Loucy (cell line): ENCODE measurements at regions not wholly inside any gene's neighbourhood (a gene's known extent, or its start where the extent isn't known, plus 50 kb on each side); places are given as distances from the start of the nearest gene placed in this dataset.

Experiments
- H2AFZ ChIP-seq: fragments of 200-600 bp; sonication (generic); 2 replicates; pipeline ENCODE4 v1.6.0; 2016; ENCODE audit warnings: antibody characterized with exemption, mild to moderate bottlenecking, low read length, moderate library complexity
- H3F3A ChIP-seq: fragments of 200-600 bp; 2 replicates; pipeline ENCODE4 v1.6.0; 2016; ENCODE audit warnings: antibody characterized with exemption, low read depth, mild to moderate bottlenecking
- H3K27me3 ChIP-seq: fragments of 200-600 bp; sonication (generic); 2 replicates; pipeline ENCODE4 v1.6.1; 2014; ENCODE audit warnings: low read length, mild to moderate bottlenecking; ENCODE audit not compliant: insufficient read depth, poor library complexity, severe bottlenecking
- H3K36me3 ChIP-seq: fragments of 200-600 bp; sonication (generic); 2 replicates; pipeline ENCODE4 v1.6.1; 2016; ENCODE audit warnings: low read length; ENCODE audit not compliant: insufficient read depth
- H3K4me1 ChIP-seq: fragments of 200-600 bp; sonication (generic); 2 replicates; pipeline ENCODE4 v1.5.1; 2014; ENCODE audit warnings: low read length, mild to moderate bottlenecking; ENCODE audit not compliant: insufficient read depth, poor library complexity, severe bottlenecking
- H3K4me2 ChIP-seq: fragments of 200-600 bp; sonication (generic); 2 replicates; pipeline ENCODE4 v1.6.0; 2014; ENCODE audit warnings: antibody characterized with exemption, low read length, low read depth, mild to moderate bottlenecking; ENCODE audit not compliant: poor library complexity, severe bottlenecking
- H3K4me3 ChIP-seq: fragments of 200-600 bp; sonication (generic); 2 replicates; pipeline ENCODE4 v1.5.1; 2014; ENCODE audit warnings: low read length, mild to moderate bottlenecking, mixed read lengths; ENCODE audit not compliant: poor library complexity, severe bottlenecking
- H3K79me2 ChIP-seq: fragments of 200-600 bp; sonication (generic); 2 replicates; pipeline ENCODE4 v1.6.1; 2014; ENCODE audit warnings: low read length; ENCODE audit not compliant: insufficient read depth
- H3K9ac ChIP-seq: fragments of 200-600 bp; sonication (generic); 2 replicates; pipeline ENCODE4 v1.6.0; 2014; ENCODE audit warnings: mild to moderate bottlenecking, low read depth, low read length, moderate library complexity; ENCODE audit not compliant: poor library complexity, severe bottlenecking
- H3K9me2 ChIP-seq: fragments of 200-600 bp; sonication (generic); replicated peaks from 2 replicates; pipeline ENCODE4 v1.6.1; 2016; ENCODE audit warnings: low read depth, low read length, mixed read lengths
- H3K9me3 ChIP-seq: fragments of 200-600 bp; sonication (generic); 2 replicates; pipeline ENCODE4 v1.6.1; 2014; ENCODE audit warnings: mild to moderate bottlenecking, antibody characterized with exemption, low read length, low read depth; ENCODE audit not compliant: insufficient read depth
- H4K20me1 ChIP-seq: fragments of 200-600 bp; sonication (generic); 2 replicates; pipeline ENCODE4 v1.6.0; 2014; ENCODE audit warnings: antibody characterized with exemption, low read length, mild to moderate bottlenecking; ENCODE audit not compliant: insufficient read depth, poor library complexity, severe bottlenecking
- EZH2phosphoT487 ChIP-seq: fragments of 200-600 bp; IDR thresholded peaks from 2 replicates; pipeline ENCODE4 v1.6.1; 2018; ENCODE audit warnings: antibody characterized with exemption, mild to moderate bottlenecking, moderate library complexity, borderline replicate concordance
- TF ChIP-seq, protein P1 (sequence below): fragments of 200-600 bp; sonication (generic); conservative IDR thresholded peaks from 2 replicates; pipeline ENCODE4 v1.5.1; 2014; ENCODE audit warnings: mild to moderate bottlenecking, antibody characterized with exemption, low read length

- no peaks in the 10 kb centered on the region for H3K9me3 ChIP-seq
- H3K9ac ChIP-seq: no peak overlapping the region
- no peaks in the 10 kb centered on the region for H3F3A ChIP-seq
- TF ChIP-seq EZH2phosphoT487: no peak
- TF ChIP-seq, protein P1, sequence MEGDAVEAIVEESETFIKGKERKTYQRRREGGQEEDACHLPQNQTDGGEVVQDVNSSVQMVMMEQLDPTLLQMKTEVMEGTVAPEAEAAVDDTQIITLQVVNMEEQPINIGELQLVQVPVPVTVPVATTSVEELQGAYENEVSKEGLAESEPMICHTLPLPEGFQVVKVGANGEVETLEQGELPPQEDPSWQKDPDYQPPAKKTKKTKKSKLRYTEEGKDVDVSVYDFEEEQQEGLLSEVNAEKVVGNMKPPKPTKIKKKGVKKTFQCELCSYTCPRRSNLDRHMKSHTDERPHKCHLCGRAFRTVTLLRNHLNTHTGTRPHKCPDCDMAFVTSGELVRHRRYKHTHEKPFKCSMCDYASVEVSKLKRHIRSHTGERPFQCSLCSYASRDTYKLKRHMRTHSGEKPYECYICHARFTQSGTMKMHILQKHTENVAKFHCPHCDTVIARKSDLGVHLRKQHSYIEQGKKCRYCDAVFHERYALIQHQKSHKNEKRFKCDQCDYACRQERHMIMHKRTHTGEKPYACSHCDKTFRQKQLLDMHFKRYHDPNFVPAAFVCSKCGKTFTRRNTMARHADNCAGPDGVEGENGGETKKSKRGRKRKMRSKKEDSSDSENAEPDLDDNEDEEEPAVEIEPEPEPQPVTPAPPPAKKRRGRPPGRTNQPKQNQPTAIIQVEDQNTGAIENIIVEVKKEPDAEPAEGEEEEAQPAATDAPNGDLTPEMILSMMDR: no peak
- H2AFZ ChIP-seq: no peak overlapping the region
- no peaks in the 10 kb centered on the region for H3K4me1 ChIP-seq
- H3K79me2 ChIP-seq: no peaks in the 10 kb centered on the region
- no peak overlapping the region for H3K4me3 ChIP-seq
- no peaks in the 10 kb centered on the region for H4K20me1 ChIP-seq
- no peaks in the 10 kb centered on the region for H3K36me3 ChIP-seq
- H3K9me2 ChIP-seq: no peaks in the 10 kb centered on the region
- no peaks in the 10 kb centered on the region for H3K27me3 ChIP-seq
- H3K4me2 ChIP-seq: no peak overlapping the region
Observed at GRCh38 chr18:51575171-51575570, 377.7 kb upstream of the MEX3C start.

- Histone ChIP-seq H3F3A (no peaks in the 10 kb centered on the region), H3K79me2 (no peaks in the 10 kb centered on the region), H3K4me2 (no peak overlapping the region), H3K36me3 (no peaks in the 10 kb centered on the region), H3K9me2 (no peaks in the 10 kb centered on the region), H2AFZ (no peak overlapping the region), H4K20me1 (no peaks in the 10 kb centered on the region), H3K9ac (no peak overlapping the region), H3K4me1 (no peaks in the 10 kb centered on the region), H3K27me3 (no peaks in the 10 kb centered on the region), H3K4me3 (no peak overlapping the region), H3K9me3 (no peaks in the 10 kb centered on the region)
- no peak for TF ChIP-seq EZH2phosphoT487
- TF ChIP-seq, protein P1: no peak
Observed at GRCh38 chr18:51578406-51578980, 381.0 kb upstream of the MEX3C start.

DNA sequence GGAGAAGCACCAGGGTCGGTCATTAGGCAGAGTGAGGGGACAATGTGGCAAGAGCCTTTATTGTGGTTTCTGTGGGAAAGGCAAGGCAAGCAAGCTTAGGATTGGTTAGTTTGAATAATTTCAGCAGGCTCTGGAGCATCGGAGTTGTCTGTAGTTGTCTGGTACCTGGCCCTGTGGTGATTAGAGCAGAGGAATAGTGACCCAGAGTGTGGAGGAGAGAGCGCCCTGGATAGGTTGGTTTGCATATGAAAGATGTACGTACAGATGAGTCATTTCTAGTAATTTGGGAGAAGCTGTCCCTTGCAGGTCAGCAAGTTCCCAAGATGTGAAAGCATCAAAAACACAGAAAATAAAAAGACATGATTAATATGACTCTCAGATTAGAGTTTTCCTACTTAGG lies 383.1 kb upstream of the MEX3C start:
- H3K9me2 ChIP-seq: no peaks in the 10 kb centered on the region
- no peaks in the 10 kb centered on the region for H3K9me3 ChIP-seq
- no peaks in the 10 kb centered on the region for H3K27me3 ChIP-seq
- H4K20me1 ChIP-seq: no peaks in the 10 kb centered on the region
- H3K4me2 ChIP-seq: no peak overlapping the region
- H3K36me3 ChIP-seq: no peaks in the 10 kb centered on the region
- no peak for TF ChIP-seq EZH2phosphoT487
- TF ChIP-seq, protein P1: no peak
- H3F3A ChIP-seq: no peaks in the 10 kb centered on the region
- no peaks in the 10 kb centered on the region for H3K79me2 ChIP-seq
- no peak overlapping the region for H3K9ac ChIP-seq
- no peaks in the 10 kb centered on the region for H3K4me1 ChIP-seq
- no peak overlapping the region for H3K4me3 ChIP-seq
- no peak overlapping the region for H2AFZ ChIP-seq
